ENCODE measurements at regions not wholly inside any gene's neighbourhood (a gene's known extent, or its start where the extent isn't known, plus 50 kb on each side); places are given as distances from the start of the nearest gene placed in this dataset.

GRCh38 chr7:132635127-132635526 is 58.9 kb upstream of the PLXNA4 start:
- ATAC-seq, result no peak
- H3K9me3 Mint-ChIP-seq, result no peaks in the 10 kb centered on the region

More at GRCh38 chr7:132635127-132635526, 58.9 kb upstream of the PLXNA4 start:
- Mint-ChIP-seq H3K27me3 (ENCODE audit: insufficient read depth, low read depth, poor library complexity) (peaks cover 6% of the 10 kb centered on the region), H3K27ac (no peak overlapping the region), H3K4me1 (peaks cover 16% of the 10 kb centered on the region), H3K36me3 (ENCODE audit: low read depth) (no peaks in the 10 kb centered on the region; the same call in 2 of the 3 replicates), H3K4me3 (no peak overlapping the region)
- TF ChIP-seq POLR2AphosphoS5 (IDR thresholded peaks at IDR 0.05; ENCODE audit: low read depth), result no peak
- TF ChIP-seq, protein P1, sequence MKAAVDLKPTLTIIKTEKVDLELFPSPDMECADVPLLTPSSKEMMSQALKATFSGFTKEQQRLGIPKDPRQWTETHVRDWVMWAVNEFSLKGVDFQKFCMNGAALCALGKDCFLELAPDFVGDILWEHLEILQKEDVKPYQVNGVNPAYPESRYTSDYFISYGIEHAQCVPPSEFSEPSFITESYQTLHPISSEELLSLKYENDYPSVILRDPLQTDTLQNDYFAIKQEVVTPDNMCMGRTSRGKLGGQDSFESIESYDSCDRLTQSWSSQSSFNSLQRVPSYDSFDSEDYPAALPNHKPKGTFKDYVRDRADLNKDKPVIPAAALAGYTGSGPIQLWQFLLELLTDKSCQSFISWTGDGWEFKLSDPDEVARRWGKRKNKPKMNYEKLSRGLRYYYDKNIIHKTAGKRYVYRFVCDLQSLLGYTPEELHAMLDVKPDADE (IDR thresholded peaks at IDR 0.05), result no peak
- TF ChIP-seq, protein P2, sequence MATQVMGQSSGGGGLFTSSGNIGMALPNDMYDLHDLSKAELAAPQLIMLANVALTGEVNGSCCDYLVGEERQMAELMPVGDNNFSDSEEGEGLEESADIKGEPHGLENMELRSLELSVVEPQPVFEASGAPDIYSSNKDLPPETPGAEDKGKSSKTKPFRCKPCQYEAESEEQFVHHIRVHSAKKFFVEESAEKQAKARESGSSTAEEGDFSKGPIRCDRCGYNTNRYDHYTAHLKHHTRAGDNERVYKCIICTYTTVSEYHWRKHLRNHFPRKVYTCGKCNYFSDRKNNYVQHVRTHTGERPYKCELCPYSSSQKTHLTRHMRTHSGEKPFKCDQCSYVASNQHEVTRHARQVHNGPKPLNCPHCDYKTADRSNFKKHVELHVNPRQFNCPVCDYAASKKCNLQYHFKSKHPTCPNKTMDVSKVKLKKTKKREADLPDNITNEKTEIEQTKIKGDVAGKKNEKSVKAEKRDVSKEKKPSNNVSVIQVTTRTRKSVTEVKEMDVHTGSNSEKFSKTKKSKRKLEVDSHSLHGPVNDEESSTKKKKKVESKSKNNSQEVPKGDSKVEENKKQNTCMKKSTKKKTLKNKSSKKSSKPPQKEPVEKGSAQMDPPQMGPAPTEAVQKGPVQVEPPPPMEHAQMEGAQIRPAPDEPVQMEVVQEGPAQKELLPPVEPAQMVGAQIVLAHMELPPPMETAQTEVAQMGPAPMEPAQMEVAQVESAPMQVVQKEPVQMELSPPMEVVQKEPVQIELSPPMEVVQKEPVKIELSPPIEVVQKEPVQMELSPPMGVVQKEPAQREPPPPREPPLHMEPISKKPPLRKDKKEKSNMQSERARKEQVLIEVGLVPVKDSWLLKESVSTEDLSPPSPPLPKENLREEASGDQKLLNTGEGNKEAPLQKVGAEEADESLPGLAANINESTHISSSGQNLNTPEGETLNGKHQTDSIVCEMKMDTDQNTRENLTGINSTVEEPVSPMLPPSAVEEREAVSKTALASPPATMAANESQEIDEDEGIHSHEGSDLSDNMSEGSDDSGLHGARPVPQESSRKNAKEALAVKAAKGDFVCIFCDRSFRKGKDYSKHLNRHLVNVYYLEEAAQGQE (IDR thresholded peaks at IDR 0.05; ENCODE audit: unreplicated experiment), result no peak
- no peak for TF ChIP-seq CREB1 (CRISPR knock-in tag; IDR thresholded peaks at IDR 0.05; ENCODE audit: low read depth)
- TF ChIP-seq EZH2 (IDR thresholded peaks at IDR 0.05; ENCODE audit: low read depth, unreplicated experiment), result no peak
- TF ChIP-seq ZNF114 (CRISPR knock-in tag; IDR thresholded peaks at IDR 0.05), result no peak
- TF ChIP-seq EZH2phosphoT487 (IDR thresholded peaks at IDR 0.05; ENCODE audit: unreplicated experiment), result no peak
- TF ChIP-seq CTCF (conservative IDR thresholded peaks at IDR 0.05; ENCODE audit: low read depth in 2 of 2), result no peak
- TF ChIP-seq STAT1 (IDR thresholded peaks at IDR 0.05; ENCODE audit: unreplicated experiment), result no peak
- no peak for TF ChIP-seq ZNF331 (CRISPR knock-in tag; IDR thresholded peaks at IDR 0.05; ENCODE audit: low read depth)
- TF ChIP-seq NANOG (IDR thresholded peaks at IDR 0.05; ENCODE audit: borderline replicate concordance), result no peak
- TF ChIP-seq ZNF462 (CRISPR knock-in tag; IDR thresholded peaks at IDR 0.05), result no peak
- no peak for TF ChIP-seq JUNB (IDR thresholded peaks at IDR 0.05; ENCODE audit: unreplicated experiment)
- 0 out of 2 replicates have a peak, but pooled peaks cover 8% of the 10 kb centered on the region for H3K27me3 ChIP-seq (ENCODE audit: insufficient read depth)
- no peak overlapping the region for H3K4me3 ChIP-seq
- no peak overlapping the region for H3K4me2 ChIP-seq
- no peak overlapping the region for H2AFZ ChIP-seq
- no peak for DNase-seq (ENCODE audit: low spot score)
- H4K20me1 ChIP-seq (replicated peaks; ENCODE audit: insufficient read depth), result no peaks in the 10 kb centered on the region
- H3F3A ChIP-seq (replicated peaks; ENCODE audit: low read depth), result no peaks in the 10 kb centered on the region
- H3K36me3 ChIP-seq (ENCODE audit: insufficient read depth), result no peaks in the 10 kb centered on the region
- H3K79me2 ChIP-seq (replicated peaks; ENCODE audit: insufficient read depth), result no peaks in the 10 kb centered on the region
- no peak overlapping the region for H3K27ac ChIP-seq (ENCODE audit: low read depth)
- H3K9me2 ChIP-seq (ENCODE audit: insufficient read depth), result 0 out of 2 replicates have a peak, but pooled peaks cover 4% of the 10 kb centered on the region
- H3K4me1 ChIP-seq (ENCODE audit: insufficient read depth), result no peaks in the 10 kb centered on the region

Data from GM23338 (cell line).